ENCODE measurements at regions not wholly inside any gene's neighbourhood (a gene's known extent, or its start where the extent isn't known, plus 50 kb on each side); places are given as distances from the start of the nearest gene placed in this dataset.

DNA sequence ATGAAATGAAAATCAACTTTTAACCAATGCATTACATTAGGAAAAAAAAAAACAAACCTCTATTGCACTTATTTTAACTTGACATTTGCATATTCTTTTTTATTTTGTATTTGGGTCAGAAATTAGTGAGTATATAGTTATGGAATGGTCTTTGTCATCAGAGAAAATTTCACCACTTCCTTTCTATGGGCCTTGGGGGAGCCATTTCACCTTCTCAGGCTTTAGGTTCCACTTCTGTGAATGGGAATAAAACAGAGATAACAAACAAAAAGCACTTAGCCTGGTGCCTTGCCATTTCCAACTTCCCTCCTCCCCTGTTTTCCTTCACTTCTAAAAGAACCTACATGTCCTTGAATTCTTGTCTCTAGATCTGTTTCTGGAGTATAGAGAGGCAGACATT lies 168.0 kb upstream of the STT3B start:
- no peak overlapping the region for H3K9ac ChIP-seq (ENCODE audit: insufficient read depth, low read depth, low read length)
- H2AFZ ChIP-seq (ENCODE audit: low read length) = no peak overlapping the region
- no peaks in the 10 kb centered on the region for H3K9me3 ChIP-seq (ENCODE audit: low read length)
- no peaks in the 10 kb centered on the region for H3K27me3 ChIP-seq (ENCODE audit: control insufficient read depth in 1 of 2, insufficient read depth in 2 of 2, low read length in 2 of 2)
- CTCF ChIA-PET (ENCODE audit: low intra/inter-chr PET ratio, low total read pairs) = no interaction called here
- ATAC-seq = no peak
- BruUV-seq (replicated peaks) = no TSS peak
- H4K20me1 ChIP-seq (ENCODE audit: insufficient read depth, low read length) = no peaks in the 10 kb centered on the region
- H3K79me2 ChIP-seq (ENCODE audit: insufficient read depth, low read length) = no peaks in the 10 kb centered on the region
- no peak overlapping the region for H3K4me3 ChIP-seq (replicated peaks in 1 of 3; ENCODE audit: insufficient read depth in 1 of 3, low read depth in 2 of 3, low read length in 3 of 3)
- peaks cover 15% of the 10 kb centered on the region for H3K4me1 ChIP-seq (ENCODE audit: insufficient read depth, low read length)
- no peaks in the 10 kb centered on the region for H3K36me3 ChIP-seq (replicated peaks in 1 of 2; ENCODE audit: control insufficient read depth in 1 of 2, insufficient read depth in 2 of 2, low read length in 2 of 2)
- POLR2A ChIA-PET = no interaction called here
- no peak for DNase-seq (ENCODE audit: low spot score)
- intact Hi-C loops (cut with micrococcal nuclease; ENCODE audit: unreplicated experiment) = no loop called here
- no peak overlapping the region for H3K27ac ChIP-seq (ENCODE audit: extremely low read length, insufficient read depth, low read length)
- in situ Hi-C loops (cut with HindIII; ENCODE audit: extremely low pct_ligation_motif_present, low pct_unique_long_range_greater_than_20kb) = no loop called here
- FAIRE-seq = no peak
- no peak overlapping the region for H3K4me2 ChIP-seq (ENCODE audit: low read depth, low read length)
- TF ChIP-seq GABPA (IDR thresholded peaks at IDR 0.05; ENCODE audit: low read depth, low read length) (no peak), GABPA (CRISPR knock-in tag; IDR thresholded peaks at IDR 0.05; ENCODE audit: low read depth) (no peak), CAMTA2 (CRISPR knock-in tag; IDR thresholded peaks at IDR 0.05; ENCODE audit: borderline replicate concordance) (no peak), SETDB1 (CRISPR knock-in tag; IDR thresholded peaks at IDR 0.05; ENCODE audit: borderline replicate concordance) (no peak), NFATC3 (CRISPR knock-in tag; IDR thresholded peaks at IDR 0.05) (no peak), SCMH1 (CRISPR knock-in tag; IDR thresholded peaks at IDR 0.05; ENCODE audit: borderline replicate concordance) (no peak), ZNF773 (CRISPR knock-in tag; IDR thresholded peaks at IDR 0.05; ENCODE audit: borderline replicate concordance) (no peak), ZNF431 (CRISPR knock-in tag; IDR thresholded peaks at IDR 0.05; ENCODE audit: borderline replicate concordance, low read depth) (no peak)

DNA sequence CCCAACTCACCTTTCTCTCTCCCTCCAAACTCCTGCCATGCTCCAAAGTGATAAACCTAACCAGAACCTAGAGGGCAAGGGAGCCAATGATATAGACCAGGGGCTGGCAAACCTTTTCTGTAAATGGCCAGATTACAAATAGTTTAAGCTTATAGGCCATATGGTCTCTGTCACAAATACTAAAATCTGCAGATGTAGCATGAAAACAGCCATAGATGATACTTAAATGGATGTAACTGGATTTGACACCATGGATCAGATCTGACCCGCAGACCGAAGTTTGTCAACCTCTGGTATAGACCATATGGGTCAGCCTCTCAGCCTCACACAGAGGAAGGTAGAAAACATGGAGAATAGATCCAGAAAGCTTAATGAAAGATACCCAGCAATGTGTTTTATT lies 165.2 kb upstream of the STT3B start:
- 96% methylated on average over 2 of the region's 2 CpGs for WGBS (ENCODE audit: low lambda C conversion rate)
- TF ChIP-seq, protein P1, sequence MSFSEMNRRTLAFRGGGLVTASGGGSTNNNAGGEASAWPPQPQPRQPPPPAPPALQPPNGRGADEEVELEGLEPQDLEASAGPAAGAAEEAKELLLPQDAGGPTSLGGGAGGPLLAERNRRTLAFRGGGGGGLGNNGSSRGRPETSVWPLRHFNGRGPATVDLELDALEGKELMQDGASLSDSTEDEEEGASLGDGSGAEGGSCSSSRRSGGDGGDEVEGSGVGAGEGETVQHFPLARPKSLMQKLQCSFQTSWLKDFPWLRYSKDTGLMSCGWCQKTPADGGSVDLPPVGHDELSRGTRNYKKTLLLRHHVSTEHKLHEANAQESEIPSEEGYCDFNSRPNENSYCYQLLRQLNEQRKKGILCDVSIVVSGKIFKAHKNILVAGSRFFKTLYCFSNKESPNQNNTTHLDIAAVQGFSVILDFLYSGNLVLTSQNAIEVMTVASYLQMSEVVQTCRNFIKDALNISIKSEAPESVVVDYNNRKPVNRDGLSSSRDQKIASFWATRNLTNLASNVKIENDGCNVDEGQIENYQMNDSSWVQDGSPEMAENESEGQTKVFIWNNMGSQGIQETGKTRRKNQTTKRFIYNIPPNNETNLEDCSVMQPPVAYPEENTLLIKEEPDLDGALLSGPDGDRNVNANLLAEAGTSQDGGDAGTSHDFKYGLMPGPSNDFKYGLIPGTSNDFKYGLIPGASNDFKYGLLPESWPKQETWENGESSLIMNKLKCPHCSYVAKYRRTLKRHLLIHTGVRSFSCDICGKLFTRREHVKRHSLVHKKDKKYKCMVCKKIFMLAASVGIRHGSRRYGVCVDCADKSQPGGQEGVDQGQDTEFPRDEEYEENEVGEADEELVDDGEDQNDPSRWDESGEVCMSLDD (CRISPR knock-in tag; IDR thresholded peaks at IDR 0.05; ENCODE audit: borderline replicate concordance) = no peak
- TF ChIP-seq ZNF598 (CRISPR knock-in tag; IDR thresholded peaks at IDR 0.05; ENCODE audit: borderline replicate concordance) (no peak), ZNF10 (CRISPR knock-in tag; IDR thresholded peaks at IDR 0.05; ENCODE audit: borderline replicate concordance, low read depth) (no peak), MTA1 (CRISPR knock-in tag; IDR thresholded peaks at IDR 0.05; ENCODE audit: borderline replicate concordance) (no peak), EP300 (IDR thresholded peaks at IDR 0.05; ENCODE audit: low read depth in 2 of 2, low read length in 2 of 2) (no peak), EP300 (CRISPR knock-in tag; IDR thresholded peaks at IDR 0.05; ENCODE audit: borderline replicate concordance) (no peak), MTF1 (CRISPR knock-in tag; IDR thresholded peaks at IDR 0.05) (no peak), ZNF24 (IDR thresholded peaks at IDR 0.05) (no peak), POLR2AphosphoS2 (IDR thresholded peaks at IDR 0.05; ENCODE audit: low read depth, low read length) (no peak), NR2C2 (CRISPR knock-in tag; IDR thresholded peaks at IDR 0.05; ENCODE audit: borderline replicate concordance) (no peak), GABPA (IDR thresholded peaks at IDR 0.05; ENCODE audit: low read depth, low read length) (no peak), GABPA (CRISPR knock-in tag; IDR thresholded peaks at IDR 0.05; ENCODE audit: low read depth) (no peak)
- TF ChIP-seq, protein P2, sequence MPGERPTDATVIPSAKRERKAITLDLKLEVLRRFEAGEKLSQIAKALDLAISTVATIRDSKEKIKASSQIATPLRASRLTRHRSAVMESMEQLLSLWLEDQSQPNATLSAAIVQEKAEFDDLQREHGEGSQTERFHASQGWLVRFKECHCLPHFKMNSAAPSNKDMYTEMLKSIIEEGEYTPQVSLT (CRISPR knock-in tag; IDR thresholded peaks at IDR 0.05; ENCODE audit: borderline replicate concordance, low read depth) = no peak

More for the DNA sequence above, 165.2 kb upstream of the STT3B start:
- H2AFZ ChIP-seq (ENCODE audit: low read length) = no peak overlapping the region
- H3K4me2 ChIP-seq (ENCODE audit: low read depth, low read length) = no peak overlapping the region
- ChIA-PET POLR2A (no interaction called here), CTCF (ENCODE audit: low intra/inter-chr PET ratio, low total read pairs) (no interaction called here)
- in situ Hi-C loops (cut with HindIII; ENCODE audit: extremely low pct_ligation_motif_present, low pct_unique_long_range_greater_than_20kb) = no loop called here
- intact Hi-C loops (cut with micrococcal nuclease; ENCODE audit: unreplicated experiment) = no loop called here
- no peaks in the 10 kb centered on the region for H3K79me2 ChIP-seq (ENCODE audit: insufficient read depth, low read length)
- H3K27me3 ChIP-seq (ENCODE audit: control insufficient read depth in 1 of 2, insufficient read depth in 2 of 2, low read length in 2 of 2) = no peaks in the 10 kb centered on the region
- peaks cover 33% of the 10 kb centered on the region for H3K4me1 ChIP-seq (ENCODE audit: insufficient read depth, low read length)
- FAIRE-seq (no peak), DNase-seq (ENCODE audit: low spot score) (no peak), ATAC-seq (no peak)
- no peak overlapping the region for H3K4me3 ChIP-seq (replicated peaks in 1 of 3; ENCODE audit: insufficient read depth in 1 of 3, low read depth in 2 of 3, low read length in 3 of 3)
- no peaks in the 10 kb centered on the region for H3K9me3 ChIP-seq (ENCODE audit: low read length)
- H3K36me3 ChIP-seq (replicated peaks in 1 of 2; ENCODE audit: control insufficient read depth in 1 of 2, insufficient read depth in 2 of 2, low read length in 2 of 2) = no peaks in the 10 kb centered on the region
- H4K20me1 ChIP-seq (ENCODE audit: insufficient read depth, low read length) = no peaks in the 10 kb centered on the region
- BruUV-seq (replicated peaks) = no TSS peak
- H3K9ac ChIP-seq (ENCODE audit: insufficient read depth, low read depth, low read length) = no peak overlapping the region
- no peak overlapping the region for H3K27ac ChIP-seq (ENCODE audit: extremely low read length, insufficient read depth, low read length)

Measured in HepG2 (cell line).